ENCODE measurements at regions not wholly inside any gene's neighbourhood (a gene's known extent, or its start where the extent isn't known, plus 50 kb on each side); places are given as distances from the start of the nearest gene placed in this dataset.
A peak's percentile ranks its signal among the peaks of the same experiment; 100 is the strongest.

GRCh38 chr6:133132466-133132971, 108.6 kb upstream of the EYA4 start:
- H3K18ac ChIP-seq (ENCODE audit: low read depth, low read length): no peak overlapping the region
- no peak overlapping the region for H3K9ac ChIP-seq (ENCODE audit: low read depth, low read length)
- H3K9me1 ChIP-seq (ENCODE audit: insufficient read depth, low read length): 0 out of 2 replicates have a peak, but pooled peaks cover 3% of the 10 kb centered on the region
- no peaks in the 10 kb centered on the region for H4K20me1 ChIP-seq (ENCODE audit: insufficient read depth, low read length)
- H3K36me3 ChIP-seq (ENCODE audit: control insufficient read depth, insufficient read depth, low read length): no peaks in the 10 kb centered on the region
- TF ChIP-seq RFX5 (IDR thresholded peaks at IDR 0.05; ENCODE audit: low read depth, low read length): no peak
- TF ChIP-seq CHD1 (IDR thresholded peaks at IDR 0.05; ENCODE audit: low read depth, low read length): no peak
- TF ChIP-seq FOS (IDR thresholded peaks at IDR 0.05; ENCODE audit: low read depth, low read length): no peak
- TF ChIP-seq MXI1 (IDR thresholded peaks at IDR 0.05; ENCODE audit: borderline replicate concordance, low read depth, low read length): no peak
- TF ChIP-seq CEBPB (IDR thresholded peaks at IDR 0.05; ENCODE audit: low read depth, low read length): no peak
- no peaks in the 10 kb centered on the region for H3K9me3 ChIP-seq (ENCODE audit: control insufficient read depth, insufficient read depth, low read length)
- H3K27me3 ChIP-seq (ENCODE audit: control insufficient read depth, insufficient read depth, low read length): no peaks in the 10 kb centered on the region
- no peak overlapping the region for H3K4me3 ChIP-seq (ENCODE audit: insufficient read depth, low read depth, low read length)
- H2AK9ac ChIP-seq (replicated peaks; ENCODE audit: low read depth, low read length, poor library complexity): no peak overlapping the region
- no peak overlapping the region for H2BK5ac ChIP-seq (ENCODE audit: low read depth, low read length, poor library complexity, severe bottlenecking)
- ATAC-seq (ENCODE audit: low read depth): no peak
- no peak overlapping the region for H3K14ac ChIP-seq (replicated peaks; ENCODE audit: low read depth, low read length)
- peaks cover 20% of the 10 kb centered on the region for H3K4me1 ChIP-seq (ENCODE audit: control insufficient read depth, insufficient read depth, low read length)
- H2BK15ac ChIP-seq (ENCODE audit: low read depth, low read length): no peak overlapping the region
- in situ Hi-C loops (cut with MboI; ENCODE audit: low sequenced_read_pairs) (no loop called here), dilution Hi-C loops (cut with HindIII; ENCODE audit: low sequenced_read_pairs, unreplicated experiment) (no loop called here), intact Hi-C loops (cut with micrococcal nuclease) (no loop called here)
- H3K56ac ChIP-seq (ENCODE audit: extremely low read depth, insufficient read depth, low read length): no peak overlapping the region
- H3K27ac ChIP-seq (ENCODE audit: insufficient read depth, low read length): no peak overlapping the region
- 0 out of 2 replicates have a peak overlapping the region, but pooled peaks have one; percentile 2 for H3K4me2 ChIP-seq (ENCODE audit: low read depth, low read length)
- ChIA-PET POLR2A (ENCODE audit: unreplicated experiment) (no interaction called here), CTCF (interaction anchor here (1.1 kb wide), 1 partner anchor 168 kb away, joined by 5 read pairs; no protein-coding TSS in a partner anchor)
- H4K91ac ChIP-seq (ENCODE audit: insufficient read depth, low read depth, low read length): no peak overlapping the region
- peak overlapping the region; percentile 8; the same call in 1 of the 2 replicates for H4K5ac ChIP-seq (ENCODE audit: low read depth, low read length)
- H2BK120ac ChIP-seq (ENCODE audit: low read depth, low read length): peak overlapping the region; percentile 33; the same call in 1 of the 2 replicates
- no peaks in the 10 kb centered on the region for H3K79me1 ChIP-seq (ENCODE audit: low read depth in 1 of 2, low read length in 2 of 2)
- H3K4ac ChIP-seq (ENCODE audit: low read depth, low read length): no peak overlapping the region
- no peak overlapping the region for H2BK20ac ChIP-seq (ENCODE audit: low read depth, low read length)
- DNase-seq: no peak
- WGBS, 2 experiments (ENCODE audit: extremely low coverage in 2 of 2, insufficient read length in 1 of 2): no CpG with 5 or more reads among the region's 12 CpGs
- BruUV-seq (replicated peaks): no TSS peak
- H2AFZ ChIP-seq (replicated peaks; ENCODE audit: low read length, poor library complexity): peak overlapping the region; percentile 68
- no peak overlapping the region for H3K23ac ChIP-seq (ENCODE audit: low read depth, low read length)
- no peak overlapping the region for H2AK5ac ChIP-seq (ENCODE audit: low read depth, low read length)
- H4K8ac ChIP-seq (ENCODE audit: low read depth in 2 of 2, low read length in 2 of 2): peak overlapping the region in 1 of 2 experiments; percentile 64; a peak in 2 of 4 replicates

All from IMR-90 (cell line).